GM12878 (cell line): ENCODE measurements at regions not wholly inside any gene's neighbourhood (a gene's known extent, or its start where the extent isn't known, plus 50 kb on each side); places are given as distances from the start of the nearest gene placed in this dataset.
A peak's percentile ranks its signal among the peaks of the same experiment; 100 is the strongest.

ENCODE experiments used
- ATAC-seq: fragments of 200-7000 bp; cut with Tn5 transposase; 3 replicates; pipeline ENCODE4 v1.9.1; 2020; ENCODE audit warnings: mild to moderate bottlenecking, moderate library complexity
- BruUV-seq: library from RNA; stranded (reverse); fragments of 400-500 nt; replicated peaks from 2 replicates; lab custom pipeline; 2021; lab: Mats Ljungman, UMichigan
- CTCF ChIA-PET: fragments of 300-600 bp; sonication (Branson Sonifier 250); formaldehyde crosslinking; extraction: SDS; loops from one replicate; lab custom pipeline; 2021; ENCODE audit warnings: inconsistent platforms; lab: Yijun Ruan, JAX
- POLR2A ChIA-PET: fragments of 350-600 bp; formaldehyde crosslinking; extraction: SDS; loops from one replicate; lab custom pipeline; 2021; ENCODE audit warnings: inconsistent platforms; lab: Charles Lee
- RAD21 ChIA-PET: fragments of 300-600 bp; sonication (Branson Sonifier 250); formaldehyde crosslinking; loops from one replicate; lab custom pipeline; 2023; ENCODE audit warnings: antibody characterized with exemption; ENCODE audit not compliant: unreplicated experiment; lab: Charles Lee
- SMC1A ChIA-PET: fragments of 300-600 bp; sonication (Branson Sonifier 250); formaldehyde crosslinking; loops from one replicate; lab custom pipeline; 2023; ENCODE audit not compliant: unreplicated experiment, uncharacterized antibody; lab: Charles Lee
- DNase-seq: peaks from one replicate; pipeline ENCODE4 v3.0.0-alpha.2; 2011; ENCODE audit warnings: low read depth, low spot score
- FAIRE-seq: peaks from 3 replicates; lab custom pipeline; 2011; peaks lifted over from hg19 to GRCh38; lab: Jason Lieb, UNC
- H2AFZ ChIP-seq: 2 replicates; pipeline ENCODE4 v1.6.0; 2011; ENCODE audit warnings: low read depth, low read length, control low read depth; ENCODE audit not compliant: control insufficient read depth
- H3K27ac ChIP-seq: 2 replicates; pipeline ENCODE4 v1.5.1; 2011; ENCODE audit warnings: control low read depth; ENCODE audit not compliant: control insufficient read depth, insufficient read depth
- H3K27me3 ChIP-seq, 2 experiments: replicated peaks in 1 of 2; 2 replicates each; pipeline versions ENCODE4 v1.6.0 to v1.6.1; 2011; ENCODE audit warnings: low read length in 1 of 2; ENCODE audit not compliant: control insufficient read depth in 2 of 2, insufficient read depth in 2 of 2
- H3K36me3 ChIP-seq, 2 experiments: 2 replicates each; pipeline ENCODE4 v1.5.1; 2011; ENCODE audit warnings: low read length in 1 of 2; ENCODE audit not compliant: control insufficient read depth in 2 of 2, insufficient read depth in 2 of 2
- H3K4me1 ChIP-seq: 2 replicates; pipeline ENCODE4 v1.6.1; 2011; ENCODE audit warnings: mild to moderate bottlenecking, low read length, moderate library complexity, mixed read lengths; ENCODE audit not compliant: control insufficient read depth, insufficient read depth
- H3K4me2 ChIP-seq: 2 replicates; pipeline ENCODE4 v1.6.0; 2011; ENCODE audit warnings: control low read depth; ENCODE audit not compliant: control insufficient read depth, insufficient read depth
- H3K4me3 ChIP-seq: fragments of 200-600 bp; sonication (generic); 2 replicates; pipeline ENCODE4 v1.5.1; 2016
- H3K79me2 ChIP-seq: 2 replicates; pipeline ENCODE4 v1.6.0; 2011; ENCODE audit warnings: low read length; ENCODE audit not compliant: control insufficient read depth, insufficient read depth
- H3K9ac ChIP-seq: 2 replicates; pipeline ENCODE4 v1.8.0; 2011; ENCODE audit warnings: low read length, control low read depth, mixed read lengths; ENCODE audit not compliant: control insufficient read depth, insufficient read depth
- H3K9me3 ChIP-seq: replicated peaks from 3 replicates; pipeline ENCODE4 v1.5.1; 2011; ENCODE audit warnings: mild to moderate bottlenecking, low read length; ENCODE audit not compliant: control insufficient read depth, insufficient read depth
- H4K20me1 ChIP-seq: 2 replicates; pipeline ENCODE4 v1.6.0; 2011; ENCODE audit not compliant: control insufficient read depth, insufficient read depth
- EED ChIP-seq: sonication (generic); IDR thresholded peaks from 2 replicates; pipeline ENCODE4 v1.6.1; 2016; ENCODE audit warnings: antibody characterized with exemption, low read depth
- LARP7 ChIP-seq: fragments of 450-650 bp; IDR thresholded peaks from 2 replicates; pipeline ENCODE4 v1.6.1; 2017; ENCODE audit warnings: mild to moderate bottlenecking
- MTA2 ChIP-seq: fragments of 450-650 bp; IDR thresholded peaks from 2 replicates; pipeline ENCODE4 v1.6.1; 2016; ENCODE audit warnings: low read depth, mild to moderate bottlenecking, moderate library complexity
- MXI1 ChIP-seq: fragments of 150-350 bp; IDR thresholded peaks from 2 replicates; pipeline ENCODE4 v1.6.1; 2011; ENCODE audit warnings: low read depth, mild to moderate bottlenecking, inconsistent platforms, low read length, improper control_type of control experiment
- SMAD5 ChIP-seq: IDR thresholded peaks from 2 replicates; pipeline ENCODE4 v1.6.1; 2016; ENCODE audit warnings: antibody characterized with exemption, low read depth
- SREBF1 ChIP-seq: IDR thresholded peaks from 2 replicates; pipeline ENCODE4 v1.6.1; 2012; ENCODE audit warnings: mild to moderate bottlenecking, low read length
- SREBF2 ChIP-seq: IDR thresholded peaks from 2 replicates; pipeline ENCODE4 v1.6.1; 2012; ENCODE audit warnings: mild to moderate bottlenecking, low read length
- WRNIP1 ChIP-seq: IDR thresholded peaks from 2 replicates; pipeline ENCODE4 v1.6.1; 2011; ENCODE audit warnings: low read depth, low read length, improper control_type of control experiment, borderline replicate concordance
- ZNF207 ChIP-seq: fragments of 450-650 bp; IDR thresholded peaks from 2 replicates; pipeline ENCODE4 v1.6.1; 2014; ENCODE audit warnings: antibody characterized with exemption, mild to moderate bottlenecking, borderline replicate concordance
- WGBS: methylation state at CpG from one replicate; pipeline ENCODE4 v1.1.6; 2016; ENCODE audit warnings: low lambda C conversion rate; ENCODE audit not compliant: insufficient replicate concordance, insufficient coverage; ENCODE audit errors: missing lambda C conversion rate; 5-methylcytosine and 5-hydroxymethylcytosine counted together
- in situ Hi-C: fragments of 300-500 bp; cut with MboI; formaldehyde crosslinking; loops from 9 replicates; pipeline ENCODE4 v1.14.3; 2018; ENCODE audit warnings: mixed read lengths
- intact Hi-C: fragments of 100-400 bp; cut with micrococcal nuclease; formaldehyde crosslinking; loops from one replicate; pipeline ENCODE4 v1.14.2; 2022; ENCODE audit not compliant: unreplicated experiment
- TF ChIP-seq, protein P1 (sequence below): IDR thresholded peaks from 2 replicates; pipeline ENCODE4 v1.6.1; 2011; ENCODE audit warnings: borderline replicate concordance, low read depth, mild to moderate bottlenecking, moderate library complexity, low read length; ENCODE audit not compliant: insufficient read depth, poor library complexity, severe bottlenecking
- TF ChIP-seq, protein P2 (sequence below), 3 experiments: IDR thresholded peaks in 2 of 3; conservative IDR thresholded peaks in 1 of 3; 2 replicates each; pipeline ENCODE4 v1.5.1; 2011; ENCODE audit warnings: low read depth in 3 of 3, low read length in 3 of 3, mild to moderate bottlenecking in 3 of 3, control low read depth in 2 of 3, moderate library complexity in 2 of 3, inconsistent platforms in 1 of 3, mixed read lengths in 1 of 3; ENCODE audit not compliant: control insufficient read depth in 2 of 3, insufficient read depth in 1 of 3; ENCODE audit errors: extremely low read depth in 1 of 3

DNA sequence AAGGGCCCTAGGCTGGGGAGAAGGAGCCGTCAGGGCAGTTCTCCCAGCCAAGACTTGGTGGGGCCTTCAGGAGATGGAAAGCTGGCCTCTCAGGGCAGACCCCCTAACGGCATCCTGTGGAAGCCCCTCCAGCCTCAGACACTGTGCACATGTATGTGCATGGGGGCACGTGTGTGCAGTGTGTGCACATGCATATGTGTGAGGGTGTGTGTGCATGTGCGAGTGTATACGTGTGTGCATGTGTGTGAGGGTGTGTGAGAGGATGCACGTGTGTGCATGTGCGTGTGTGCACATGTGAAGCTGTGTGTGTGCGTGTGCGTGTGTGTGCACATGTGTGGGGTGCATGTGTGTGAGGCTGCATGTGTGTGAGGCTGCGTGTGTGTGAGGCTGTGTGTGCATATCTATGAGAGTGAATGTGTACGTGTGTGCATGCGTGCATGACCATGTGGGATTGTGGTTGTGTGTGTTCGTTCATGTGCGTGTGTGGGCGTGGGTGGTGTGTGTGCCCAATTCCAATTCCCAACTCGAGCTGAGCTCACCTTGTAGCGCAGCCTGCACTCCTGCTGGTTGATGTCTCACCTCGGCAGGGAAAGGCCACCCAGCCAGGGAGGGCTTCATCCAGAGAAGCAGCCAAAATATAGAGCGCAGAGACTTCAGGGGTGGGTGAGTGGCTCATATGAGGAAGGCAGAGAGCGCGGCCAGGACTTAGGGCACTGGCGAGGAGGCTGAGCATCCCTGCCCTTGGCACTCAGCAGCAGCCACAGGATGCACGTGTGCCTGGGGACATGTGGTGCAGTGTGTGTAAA is 142.7 kb upstream of the PPP1R26 start:
- Histone ChIP-seq H3K4me2 (no peak overlapping the region), H3K36me3 (no peaks in the 10 kb centered on the region), H3K9me3 (no peaks in the 10 kb centered on the region), H4K20me1 (no peaks in the 10 kb centered on the region), H2AFZ (no peak overlapping the region), H3K27ac (no peak overlapping the region), H3K27me3 (peaks cover 0 to 4% of the 10 kb centered on the region in 2 experiments; a peak in 2 of 4 replicates), H3K79me2 (no peaks in the 10 kb centered on the region), H3K4me1 (no peaks in the 10 kb centered on the region), H3K4me3 (no peak overlapping the region), H3K9ac (no peak overlapping the region)
- FAIRE-seq: no peak
- ChIA-PET RAD21 (no interaction called here), POLR2A (no interaction called here), SMC1A (no interaction called here), CTCF (no interaction called here)
- DNase-seq: no peak
- intact Hi-C loops: no loop called here
- ATAC-seq: no peak
- TF ChIP-seq, protein P1, sequence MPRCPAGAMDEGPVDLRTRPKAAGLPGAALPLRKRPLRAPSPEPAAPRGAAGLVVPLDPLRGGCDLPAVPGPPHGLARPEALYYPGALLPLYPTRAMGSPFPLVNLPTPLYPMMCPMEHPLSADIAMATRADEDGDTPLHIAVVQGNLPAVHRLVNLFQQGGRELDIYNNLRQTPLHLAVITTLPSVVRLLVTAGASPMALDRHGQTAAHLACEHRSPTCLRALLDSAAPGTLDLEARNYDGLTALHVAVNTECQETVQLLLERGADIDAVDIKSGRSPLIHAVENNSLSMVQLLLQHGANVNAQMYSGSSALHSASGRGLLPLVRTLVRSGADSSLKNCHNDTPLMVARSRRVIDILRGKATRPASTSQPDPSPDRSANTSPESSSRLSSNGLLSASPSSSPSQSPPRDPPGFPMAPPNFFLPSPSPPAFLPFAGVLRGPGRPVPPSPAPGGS: peak; percentile 47
- no peak for TF ChIP-seq EED
- in situ Hi-C loops: no loop called here
- BruUV-seq: no TSS peak
- WGBS: 40% methylated on average over 22 of the region's 23 CpGs

DNA sequence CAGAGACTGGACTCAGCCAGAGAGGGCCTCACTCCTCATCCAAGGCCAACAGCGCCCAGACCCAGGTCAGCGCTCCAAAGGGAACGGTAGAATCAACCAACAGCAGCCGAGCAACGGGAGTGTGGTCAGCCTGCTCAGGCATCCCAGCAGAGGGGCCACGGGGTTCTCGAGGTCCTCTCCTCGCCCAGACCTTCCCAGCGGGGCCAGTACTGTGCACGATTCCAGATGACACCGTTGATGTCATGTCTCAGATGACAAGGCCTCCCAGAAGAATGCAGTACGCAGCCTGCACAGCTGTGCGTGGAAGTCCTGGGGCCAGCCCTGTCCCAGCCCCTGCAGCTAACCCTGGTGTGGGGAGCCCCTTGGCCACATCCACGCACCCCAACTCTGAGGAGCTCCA is 141.0 kb upstream of the PPP1R26 start:
- CTCF ChIA-PET: no interaction called here
- BruUV-seq: no TSS peak
- WGBS: 35% methylated on average over 14 of the region's 14 CpGs
- no peaks in the 10 kb centered on the region for H3K79me2 ChIP-seq
- H3K27ac ChIP-seq: no peak overlapping the region
- SMC1A ChIA-PET: no interaction called here
- RAD21 ChIA-PET: no interaction called here
- ATAC-seq (no peak), DNase-seq (no peak), FAIRE-seq (no peak)
- peaks cover 0 to 4% of the 10 kb centered on the region in 2 experiments; a peak in 2 of 4 replicates for H3K27me3 ChIP-seq
- H4K20me1 ChIP-seq: no peaks in the 10 kb centered on the region
- no peaks in the 10 kb centered on the region for H3K36me3 ChIP-seq
- in situ Hi-C loops: no loop called here
- POLR2A ChIA-PET: no interaction called here
- no peak overlapping the region for H3K4me3 ChIP-seq
- intact Hi-C loops: no loop called here
- no peak overlapping the region for H2AFZ ChIP-seq
- no peak overlapping the region for H3K9ac ChIP-seq
- H3K4me2 ChIP-seq: no peak overlapping the region
- H3K4me1 ChIP-seq: no peaks in the 10 kb centered on the region
- no peaks in the 10 kb centered on the region for H3K9me3 ChIP-seq
- TF ChIP-seq WRNIP1: no peak
- TF ChIP-seq, protein P2, sequence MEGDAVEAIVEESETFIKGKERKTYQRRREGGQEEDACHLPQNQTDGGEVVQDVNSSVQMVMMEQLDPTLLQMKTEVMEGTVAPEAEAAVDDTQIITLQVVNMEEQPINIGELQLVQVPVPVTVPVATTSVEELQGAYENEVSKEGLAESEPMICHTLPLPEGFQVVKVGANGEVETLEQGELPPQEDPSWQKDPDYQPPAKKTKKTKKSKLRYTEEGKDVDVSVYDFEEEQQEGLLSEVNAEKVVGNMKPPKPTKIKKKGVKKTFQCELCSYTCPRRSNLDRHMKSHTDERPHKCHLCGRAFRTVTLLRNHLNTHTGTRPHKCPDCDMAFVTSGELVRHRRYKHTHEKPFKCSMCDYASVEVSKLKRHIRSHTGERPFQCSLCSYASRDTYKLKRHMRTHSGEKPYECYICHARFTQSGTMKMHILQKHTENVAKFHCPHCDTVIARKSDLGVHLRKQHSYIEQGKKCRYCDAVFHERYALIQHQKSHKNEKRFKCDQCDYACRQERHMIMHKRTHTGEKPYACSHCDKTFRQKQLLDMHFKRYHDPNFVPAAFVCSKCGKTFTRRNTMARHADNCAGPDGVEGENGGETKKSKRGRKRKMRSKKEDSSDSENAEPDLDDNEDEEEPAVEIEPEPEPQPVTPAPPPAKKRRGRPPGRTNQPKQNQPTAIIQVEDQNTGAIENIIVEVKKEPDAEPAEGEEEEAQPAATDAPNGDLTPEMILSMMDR (IDR thresholded peaks at IDR 0.05 in 2 of 3, conservative IDR thresholded peaks at IDR 0.05 in 1 of 3; ENCODE audit: control insufficient read depth in 2 of 3, extremely low read depth in 1 of 3, insufficient read depth in 1 of 3, low read depth in 3 of 3, low read length in 3 of 3): no peak
- no peak for TF ChIP-seq MXI1
- TF ChIP-seq SREBF2: no peak
- TF ChIP-seq SREBF1: no peak
- no peak for TF ChIP-seq SMAD5
- no peak for TF ChIP-seq ZNF207
- TF ChIP-seq LARP7: no peak
- TF ChIP-seq MTA2: no peak
